Right kidney (tissue), 1 donor: ENCODE measurements at regions not wholly inside any gene's neighbourhood (a gene's known extent, or its start where the extent isn't known, plus 50 kb on each side); places are given as distances from the start of the nearest gene placed in this dataset.

Source experiments
- DNase-seq: peaks from one replicate; pipeline ENCODE4 v3.0.0-alpha.2; 2016

DNA sequence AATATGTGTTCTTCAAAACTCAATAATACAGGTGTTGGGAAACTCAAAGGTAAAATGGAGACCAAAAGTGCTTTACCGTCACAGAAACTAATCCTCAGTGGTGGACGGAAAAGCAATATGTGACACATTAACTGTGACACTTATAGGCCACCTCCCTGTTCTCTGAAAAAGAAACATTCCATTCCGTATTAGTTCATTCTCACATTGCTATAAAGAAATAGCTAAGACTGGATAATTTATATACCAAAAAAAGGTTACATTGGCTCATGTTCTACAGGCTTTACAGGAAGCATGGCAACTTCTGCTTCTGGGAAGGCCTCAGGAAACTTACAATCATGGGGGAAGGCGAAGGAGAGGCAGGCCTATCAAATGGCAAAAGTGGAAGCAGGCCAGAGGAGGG lies 435.3 kb upstream of the HTR2A start:
- DNase-seq: no peak

GRCh38 chr13:47330031-47330430 lies 433.2 kb upstream of the HTR2A start:
- no peak for DNase-seq

- no peak for DNase-seq
Measured at GRCh38 chr13:47327861-47328260, 431.0 kb upstream of the HTR2A start.

DNA sequence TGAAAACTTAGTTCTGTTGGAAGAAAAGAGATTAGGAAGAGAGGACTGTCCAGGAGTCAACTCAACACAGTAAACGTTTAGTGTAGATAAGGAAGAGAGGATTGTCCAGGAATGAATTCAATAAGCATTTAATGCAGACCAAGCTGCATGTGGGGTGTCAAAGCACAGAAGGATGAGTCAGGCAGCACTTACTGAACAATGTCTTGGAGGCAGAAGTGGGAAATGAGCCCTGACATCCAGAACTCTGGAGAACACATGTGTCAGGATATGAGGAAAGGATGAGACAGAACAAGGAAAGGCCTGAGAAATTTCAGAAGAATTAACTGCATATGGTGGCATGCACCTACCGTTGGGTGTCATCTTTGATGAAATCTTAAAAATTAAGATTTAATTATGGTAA lies 429.2 kb upstream of the HTR2A start:
- DNase-seq: no peak

- no peak for DNase-seq
Measured at GRCh38 chr13:47317356-47317755, 420.5 kb upstream of the HTR2A start.

- no peak for DNase-seq
Measured at GRCh38 chr13:47310401-47310800, 413.5 kb upstream of the HTR2A start.

- DNase-seq: no peak
Measured at GRCh38 chr13:47306991-47307390, 410.1 kb upstream of the HTR2A start.

DNA sequence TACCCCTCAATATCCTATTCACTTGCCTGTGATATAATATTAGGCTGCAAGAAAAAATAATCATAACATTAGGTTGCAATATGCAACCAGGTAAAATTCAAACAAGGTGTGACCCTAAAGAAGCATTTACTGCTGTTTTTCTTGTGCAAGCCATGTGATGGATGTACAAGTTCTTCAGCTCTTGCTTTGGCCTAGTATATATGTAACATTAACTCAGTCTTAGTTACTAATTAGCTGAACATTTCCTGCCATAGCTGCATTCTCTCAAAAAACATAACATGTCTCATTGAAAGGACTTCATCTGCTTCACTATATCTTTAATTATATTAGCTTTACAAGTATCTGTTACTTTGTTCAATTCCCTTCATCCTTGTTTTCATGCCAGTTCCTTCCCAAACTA lies 406.8 kb upstream of the HTR2A start:
- no peak for DNase-seq

GRCh38 chr13:47299304-47299703 lies 402.5 kb upstream of the HTR2A start:
- DNase-seq: no peak

- DNase-seq: no peak
Measured at GRCh38 chr13:47298506-47298905, 401.7 kb upstream of the HTR2A start.

GRCh38 chr13:47294691-47295090 lies 397.8 kb upstream of the HTR2A start:
- DNase-seq: no peak

GRCh38 chr13:47291107-47291656 lies 394.3 kb upstream of the HTR2A start:
- no peak for DNase-seq

- DNase-seq: no peak
Measured at GRCh38 chr13:47289567-47289966, 392.7 kb upstream of the HTR2A start.

GRCh38 chr13:47288546-47288945 lies 391.7 kb upstream of the HTR2A start:
- no peak for DNase-seq

DNA sequence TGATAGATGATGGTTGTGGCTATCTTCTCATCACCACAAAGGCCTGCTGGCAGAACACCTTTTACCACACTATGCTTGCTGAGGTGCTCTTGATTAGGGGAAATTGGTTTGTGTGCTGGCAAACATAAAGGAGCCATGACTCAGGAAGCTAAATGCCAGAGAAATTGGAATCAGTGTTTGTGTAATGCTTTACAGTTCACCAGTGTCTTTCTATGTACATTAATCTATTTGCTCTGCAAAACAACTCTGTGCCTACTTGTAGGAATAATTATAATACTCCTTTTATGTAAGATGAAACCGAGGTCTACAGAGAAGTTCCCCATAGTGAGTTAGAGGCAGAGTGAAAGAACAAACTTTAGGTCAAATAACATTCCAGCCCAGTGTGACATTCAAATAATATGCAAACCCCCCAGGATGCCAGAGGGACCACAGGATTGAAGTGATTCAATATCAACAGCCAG lies 390.5 kb upstream of the HTR2A start:
- no peak for DNase-seq

GRCh38 chr13:47281991-47282390 lies 385.1 kb upstream of the HTR2A start:
- no peak for DNase-seq

DNA sequence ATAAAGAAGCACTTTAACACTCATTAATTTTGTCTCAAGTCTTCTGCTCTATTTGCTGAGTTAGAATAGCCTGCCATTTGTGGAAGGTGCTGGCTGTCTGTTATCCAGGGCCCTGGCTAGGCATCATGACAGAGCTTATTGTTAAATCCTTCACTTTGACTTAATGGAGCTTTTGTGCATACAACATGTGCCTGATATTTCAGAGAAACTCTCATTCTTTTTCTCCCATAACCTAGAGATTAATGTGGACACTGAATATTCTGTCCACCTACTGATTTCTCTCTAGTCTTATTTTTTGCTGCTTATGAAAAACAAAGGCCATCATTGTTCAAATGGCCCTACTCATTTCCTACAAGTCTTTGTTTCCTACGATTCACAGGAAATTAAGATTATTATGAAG lies 383.1 kb upstream of the HTR2A start:
- DNase-seq: no peak

GRCh38 chr13:47277774-47278173 lies 380.9 kb upstream of the HTR2A start:
- DNase-seq: no peak

GRCh38 chr13:47268270-47268669 lies 371.4 kb upstream of the HTR2A start:
- DNase-seq: no peak

DNA sequence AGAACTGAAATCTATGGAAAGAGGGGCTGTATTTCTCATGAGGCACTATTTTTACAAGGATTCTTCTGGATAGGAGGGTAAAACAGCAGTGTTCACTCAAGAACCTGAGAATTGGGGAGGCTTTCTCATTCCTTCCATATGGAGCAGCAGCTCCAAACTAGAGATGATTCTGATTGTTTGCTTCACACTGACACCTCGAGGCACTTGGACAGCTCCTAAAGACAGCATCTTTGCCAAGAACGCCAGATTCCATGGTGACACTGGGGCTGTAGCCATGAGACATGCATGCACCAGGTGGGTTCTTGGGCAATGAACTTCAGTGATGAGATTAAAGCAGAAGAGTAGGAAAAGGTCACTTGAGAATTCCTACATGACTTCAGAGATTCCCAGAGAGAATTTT lies 361.5 kb upstream of the HTR2A start:
- no peak for DNase-seq

GRCh38 chr13:47256618-47257017 lies 359.8 kb upstream of the HTR2A start:
- no peak for DNase-seq

GRCh38 chr13:47252627-47253026 lies 355.8 kb upstream of the HTR2A start:
- DNase-seq: no peak

DNA sequence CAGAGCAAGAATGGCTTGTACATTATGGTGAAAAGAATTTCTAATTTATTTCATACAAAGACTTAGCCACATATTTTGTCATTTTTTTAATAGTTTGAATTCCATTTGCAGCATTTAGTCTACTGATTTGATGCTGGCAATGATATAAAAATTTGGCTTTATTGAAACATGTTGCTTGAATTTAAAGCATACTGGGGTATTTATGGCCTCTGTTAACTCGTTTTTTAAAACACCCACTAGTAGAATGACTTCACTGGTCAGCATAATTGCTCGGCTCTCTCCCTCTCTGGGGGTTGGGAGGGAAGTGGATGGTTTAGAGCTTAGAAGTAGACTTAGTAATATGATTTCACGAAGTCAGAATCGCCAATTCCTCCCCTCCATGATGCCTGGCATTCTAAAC lies 354.9 kb upstream of the HTR2A start:
- no peak for DNase-seq

- no peak for DNase-seq
Measured at GRCh38 chr13:47250146-47250545, 353.3 kb upstream of the HTR2A start.

GRCh38 chr13:47249266-47249665 lies 352.4 kb upstream of the HTR2A start:
- DNase-seq: no peak
